ENCODE measurements at regions not wholly inside any gene's neighbourhood (a gene's known extent, or its start where the extent isn't known, plus 50 kb on each side); places are given as distances from the start of the nearest gene placed in this dataset.

DNA sequence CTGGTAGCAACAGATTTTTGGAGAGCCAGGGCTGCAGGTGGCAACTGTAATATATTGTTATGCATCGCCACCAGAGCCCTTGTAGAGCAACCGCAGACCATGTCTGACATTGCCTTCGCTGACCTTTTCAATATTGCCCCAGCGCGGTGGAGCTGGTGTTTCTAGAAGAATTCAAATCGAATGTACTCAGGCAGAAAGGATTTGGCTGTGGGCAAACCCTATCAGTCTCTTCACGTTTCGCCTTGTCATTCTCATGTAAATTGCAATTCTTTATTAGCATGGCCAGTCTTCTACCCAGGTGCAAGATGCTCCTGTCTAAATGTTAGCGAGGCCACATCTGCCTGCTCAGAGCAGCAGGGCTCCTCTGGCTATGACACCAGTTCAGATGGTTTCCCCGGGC lies 490.2 kb upstream of the AUTS2 start:
- Histone ChIP-seq H3K4me1 (ENCODE audit: insufficient read depth, low read length) (no peaks in the 10 kb centered on the region), H3K36me3 (ENCODE audit: insufficient read depth, low read length) (no peaks in the 10 kb centered on the region), H3K27me3 (ENCODE audit: insufficient read depth, low read length, poor library complexity) (no peaks in the 10 kb centered on the region), H4K20me1 (ENCODE audit: insufficient read depth, low read length) (no peaks in the 10 kb centered on the region), H3K9ac (ENCODE audit: low read depth, low read length) (no peak overlapping the region), H3K27ac (ENCODE audit: low read length) (no peak overlapping the region), H3K4me2 (ENCODE audit: insufficient read depth, low read length) (no peak overlapping the region), H3K4me3 (ENCODE audit: low read depth in 1 of 2, low read length in 2 of 2) (no peak overlapping the region), H3K9me3 (ENCODE audit: insufficient read depth, low read length, severe bottlenecking) (no peaks in the 10 kb centered on the region), H3K79me2 (ENCODE audit: insufficient read depth, low read length) (no peaks in the 10 kb centered on the region), H2AFZ (ENCODE audit: low read depth, low read length) (no peak overlapping the region)
- TF ChIP-seq, protein P1, sequence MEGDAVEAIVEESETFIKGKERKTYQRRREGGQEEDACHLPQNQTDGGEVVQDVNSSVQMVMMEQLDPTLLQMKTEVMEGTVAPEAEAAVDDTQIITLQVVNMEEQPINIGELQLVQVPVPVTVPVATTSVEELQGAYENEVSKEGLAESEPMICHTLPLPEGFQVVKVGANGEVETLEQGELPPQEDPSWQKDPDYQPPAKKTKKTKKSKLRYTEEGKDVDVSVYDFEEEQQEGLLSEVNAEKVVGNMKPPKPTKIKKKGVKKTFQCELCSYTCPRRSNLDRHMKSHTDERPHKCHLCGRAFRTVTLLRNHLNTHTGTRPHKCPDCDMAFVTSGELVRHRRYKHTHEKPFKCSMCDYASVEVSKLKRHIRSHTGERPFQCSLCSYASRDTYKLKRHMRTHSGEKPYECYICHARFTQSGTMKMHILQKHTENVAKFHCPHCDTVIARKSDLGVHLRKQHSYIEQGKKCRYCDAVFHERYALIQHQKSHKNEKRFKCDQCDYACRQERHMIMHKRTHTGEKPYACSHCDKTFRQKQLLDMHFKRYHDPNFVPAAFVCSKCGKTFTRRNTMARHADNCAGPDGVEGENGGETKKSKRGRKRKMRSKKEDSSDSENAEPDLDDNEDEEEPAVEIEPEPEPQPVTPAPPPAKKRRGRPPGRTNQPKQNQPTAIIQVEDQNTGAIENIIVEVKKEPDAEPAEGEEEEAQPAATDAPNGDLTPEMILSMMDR (IDR thresholded peaks at IDR 0.05; ENCODE audit: borderline replicate concordance, extremely low read depth, low read length, poor library complexity, severe bottlenecking), result no peak
- TF ChIP-seq EZH2 (IDR thresholded peaks at IDR 0.05; ENCODE audit: borderline replicate concordance, low read depth, low read length, severe bottlenecking), result no peak
- no peak for DNase-seq
- ATAC-seq (ENCODE audit: insufficient read depth, low read depth), result no peak

DNA sequence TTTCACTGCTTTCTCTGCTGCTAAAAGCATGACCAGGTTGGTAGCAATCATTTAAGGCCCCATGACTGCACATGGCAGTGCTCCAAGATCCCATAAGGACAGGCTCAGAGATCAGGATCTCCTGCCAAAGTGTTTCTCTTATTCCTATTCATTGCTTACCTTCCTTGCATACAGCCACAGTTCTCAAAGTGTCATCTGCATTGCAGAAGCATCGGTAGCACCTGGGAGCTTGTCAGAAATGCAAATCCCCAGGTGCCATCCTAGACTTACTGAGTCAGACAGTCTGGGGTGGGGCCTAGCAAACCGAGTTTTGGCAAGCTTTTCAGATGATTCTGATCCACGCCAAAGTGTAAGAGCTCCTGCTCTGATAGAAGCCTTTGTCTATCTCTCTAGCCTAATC lies 489.0 kb upstream of the AUTS2 start:
- no peaks in the 10 kb centered on the region for H3K4me1 ChIP-seq (ENCODE audit: insufficient read depth, low read length)
- TF ChIP-seq EZH2 (IDR thresholded peaks at IDR 0.05; ENCODE audit: borderline replicate concordance, low read depth, low read length, severe bottlenecking), result no peak
- TF ChIP-seq, protein P1 (IDR thresholded peaks at IDR 0.05; ENCODE audit: borderline replicate concordance, extremely low read depth, low read length, poor library complexity, severe bottlenecking), result no peak
- H3K79me2 ChIP-seq (ENCODE audit: insufficient read depth, low read length), result no peaks in the 10 kb centered on the region
- no peak overlapping the region for H3K4me2 ChIP-seq (ENCODE audit: insufficient read depth, low read length)
- H3K9ac ChIP-seq (ENCODE audit: low read depth, low read length), result no peak overlapping the region
- no peaks in the 10 kb centered on the region for H3K36me3 ChIP-seq (ENCODE audit: insufficient read depth, low read length)
- no peaks in the 10 kb centered on the region for H3K9me3 ChIP-seq (ENCODE audit: insufficient read depth, low read length, severe bottlenecking)
- no peaks in the 10 kb centered on the region for H4K20me1 ChIP-seq (ENCODE audit: insufficient read depth, low read length)
- no peak overlapping the region for H3K27ac ChIP-seq (ENCODE audit: low read length)
- DNase-seq (no peak), ATAC-seq (ENCODE audit: insufficient read depth, low read depth) (no peak)
- H3K4me3 ChIP-seq (ENCODE audit: low read depth in 1 of 2, low read length in 2 of 2), result no peak overlapping the region
- no peak overlapping the region for H2AFZ ChIP-seq (ENCODE audit: low read depth, low read length)
- H3K27me3 ChIP-seq (ENCODE audit: insufficient read depth, low read length, poor library complexity), result no peaks in the 10 kb centered on the region

DNA sequence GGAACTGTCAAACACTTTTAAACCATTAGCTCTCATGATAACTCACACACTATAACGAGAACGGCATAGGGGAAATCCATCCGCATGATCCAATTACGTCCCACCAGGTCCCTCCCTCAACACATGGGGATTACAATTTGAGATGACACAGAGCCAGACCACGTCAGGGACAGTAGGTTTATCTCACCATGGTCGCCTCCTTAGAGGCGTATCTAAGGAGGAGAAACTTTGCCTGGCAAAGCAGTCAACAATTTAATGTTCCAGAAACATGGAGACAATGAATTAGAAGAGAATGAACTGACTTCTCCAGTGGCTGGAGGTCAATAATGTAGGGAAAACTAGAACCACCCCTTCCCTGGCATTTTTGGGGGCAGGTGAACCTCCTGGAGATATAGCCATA lies 488.4 kb upstream of the AUTS2 start:
- Histone ChIP-seq H2AFZ (ENCODE audit: low read depth, low read length) (no peak overlapping the region), H4K20me1 (ENCODE audit: insufficient read depth, low read length) (no peaks in the 10 kb centered on the region), H3K4me2 (ENCODE audit: insufficient read depth, low read length) (no peak overlapping the region), H3K9ac (ENCODE audit: low read depth, low read length) (no peak overlapping the region), H3K4me1 (ENCODE audit: insufficient read depth, low read length) (no peaks in the 10 kb centered on the region), H3K9me3 (ENCODE audit: insufficient read depth, low read length, severe bottlenecking) (no peaks in the 10 kb centered on the region), H3K27me3 (ENCODE audit: insufficient read depth, low read length, poor library complexity) (no peaks in the 10 kb centered on the region), H3K4me3 (ENCODE audit: low read depth in 1 of 2, low read length in 2 of 2) (no peak overlapping the region), H3K27ac (ENCODE audit: low read length) (no peak overlapping the region), H3K79me2 (ENCODE audit: insufficient read depth, low read length) (no peaks in the 10 kb centered on the region), H3K36me3 (ENCODE audit: insufficient read depth, low read length) (no peaks in the 10 kb centered on the region)
- ATAC-seq (ENCODE audit: insufficient read depth, low read depth) (no peak), DNase-seq (no peak)
- no peak for TF ChIP-seq EZH2 (IDR thresholded peaks at IDR 0.05; ENCODE audit: borderline replicate concordance, low read depth, low read length, severe bottlenecking)
- TF ChIP-seq, protein P1 (IDR thresholded peaks at IDR 0.05; ENCODE audit: borderline replicate concordance, extremely low read depth, low read length, poor library complexity, severe bottlenecking), result no peak

All from DND-41 (cell line).